ENCODE measurements at regions not wholly inside any gene's neighbourhood (a gene's known extent, or its start where the extent isn't known, plus 50 kb on each side); places are given as distances from the start of the nearest gene placed in this dataset.

DNA sequence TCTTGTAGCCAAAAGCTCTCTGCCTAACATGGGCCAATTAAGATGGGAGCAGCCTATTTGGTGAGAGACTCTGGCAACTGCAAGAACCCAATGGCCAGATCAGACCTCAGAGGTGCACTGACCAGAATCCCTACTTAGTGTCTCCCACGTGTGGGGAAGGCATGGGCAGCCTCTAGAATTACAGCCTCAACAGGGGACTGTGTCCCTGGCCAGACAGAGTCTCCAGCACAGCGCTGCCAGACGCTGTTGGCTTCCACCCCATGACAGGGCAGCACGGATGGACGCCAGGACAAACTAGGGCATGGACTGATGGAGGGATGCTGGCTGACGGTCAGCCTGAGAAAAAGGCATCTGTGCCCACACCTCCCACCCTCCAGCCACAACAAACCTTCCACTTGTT, 729.3 kb upstream of the AUTS2 start:
- TF ChIP-seq, protein P1, sequence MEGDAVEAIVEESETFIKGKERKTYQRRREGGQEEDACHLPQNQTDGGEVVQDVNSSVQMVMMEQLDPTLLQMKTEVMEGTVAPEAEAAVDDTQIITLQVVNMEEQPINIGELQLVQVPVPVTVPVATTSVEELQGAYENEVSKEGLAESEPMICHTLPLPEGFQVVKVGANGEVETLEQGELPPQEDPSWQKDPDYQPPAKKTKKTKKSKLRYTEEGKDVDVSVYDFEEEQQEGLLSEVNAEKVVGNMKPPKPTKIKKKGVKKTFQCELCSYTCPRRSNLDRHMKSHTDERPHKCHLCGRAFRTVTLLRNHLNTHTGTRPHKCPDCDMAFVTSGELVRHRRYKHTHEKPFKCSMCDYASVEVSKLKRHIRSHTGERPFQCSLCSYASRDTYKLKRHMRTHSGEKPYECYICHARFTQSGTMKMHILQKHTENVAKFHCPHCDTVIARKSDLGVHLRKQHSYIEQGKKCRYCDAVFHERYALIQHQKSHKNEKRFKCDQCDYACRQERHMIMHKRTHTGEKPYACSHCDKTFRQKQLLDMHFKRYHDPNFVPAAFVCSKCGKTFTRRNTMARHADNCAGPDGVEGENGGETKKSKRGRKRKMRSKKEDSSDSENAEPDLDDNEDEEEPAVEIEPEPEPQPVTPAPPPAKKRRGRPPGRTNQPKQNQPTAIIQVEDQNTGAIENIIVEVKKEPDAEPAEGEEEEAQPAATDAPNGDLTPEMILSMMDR (tag by site-specific recombination; IDR thresholded peaks at IDR 0.05): no peak
- TF ChIP-seq ZFP41 (tag by site-specific recombination; IDR thresholded peaks at IDR 0.05; ENCODE audit: borderline replicate concordance) (no peak), ZEB2 (tag by site-specific recombination; IDR thresholded peaks at IDR 0.05) (no peak), ZNF302 (tag by site-specific recombination; IDR thresholded peaks at IDR 0.05; ENCODE audit: low read depth) (no peak), ZNF768 (tag by site-specific recombination; IDR thresholded peaks at IDR 0.05) (no peak), ZNF629 (tag by site-specific recombination; IDR thresholded peaks at IDR 0.05) (no peak), ZNF555 (tag by site-specific recombination; conservative IDR thresholded peaks at IDR 0.05) (no peak), ZNF830 (tag by site-specific recombination; IDR thresholded peaks at IDR 0.05; ENCODE audit: low read depth) (no peak)
- TF ChIP-seq, protein P2, sequence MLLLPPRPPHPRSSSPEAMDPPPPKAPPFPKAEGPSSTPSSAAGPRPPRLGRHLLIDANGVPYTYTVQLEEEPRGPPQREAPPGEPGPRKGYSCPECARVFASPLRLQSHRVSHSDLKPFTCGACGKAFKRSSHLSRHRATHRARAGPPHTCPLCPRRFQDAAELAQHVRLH (tag by site-specific recombination; IDR thresholded peaks at IDR 0.05): no peak

Measured in HEK293 (cell line).